ENCODE measurements at regions not wholly inside any gene's neighbourhood (a gene's known extent, or its start where the extent isn't known, plus 50 kb on each side); places are given as distances from the start of the nearest gene placed in this dataset.

- TF ChIP-seq CTCF (IDR thresholded peaks at IDR 0.05) (no peak), EZH2 (IDR thresholded peaks at IDR 0.05) (no peak), EZH2phosphoT487 (IDR thresholded peaks at IDR 0.05) (no peak)
Observed at GRCh38 chr9:82116556-82116955, 128.0 kb downstream of the SPATA31D1 start.
